Progenitor cell of endocrine pancreas (in vitro differentiated cells): ENCODE measurements at regions not wholly inside any gene's neighbourhood (a gene's known extent, or its start where the extent isn't known, plus 50 kb on each side); places are given as distances from the start of the nearest gene placed in this dataset.

ENCODE experiments used
- DNase-seq: peaks from one replicate; pipeline ENCODE4 v3.0.0; 2021; ENCODE audit warnings: low spot score; ENCODE audit not compliant: unreplicated experiment
- H3K27ac Mint-ChIP-seq: 2 replicates; pipeline ENCODE4 v1.8.0; 2021; ENCODE audit warnings: mild to moderate bottlenecking, moderate library complexity, mixed read lengths
- H3K27me3 Mint-ChIP-seq: 2 replicates; pipeline ENCODE4 v1.8.0; 2021; ENCODE audit warnings: mixed read lengths
- H3K36me3 Mint-ChIP-seq: 2 replicates; pipeline ENCODE4 v1.8.0; 2022; ENCODE audit warnings: mixed read lengths; ENCODE audit not compliant: insufficient read depth
- H3K4me1 Mint-ChIP-seq: 2 replicates; pipeline ENCODE4 v1.8.0; 2021; ENCODE audit warnings: low read depth, mixed read lengths
- H3K4me3 Mint-ChIP-seq: 2 replicates; pipeline ENCODE4 v1.8.0; 2021; ENCODE audit warnings: low read depth, mild to moderate bottlenecking, moderate library complexity, mixed read lengths
- H3K9me3 Mint-ChIP-seq: 2 replicates; pipeline ENCODE4 v1.8.0; 2021; ENCODE audit warnings: low read depth, mixed read lengths
- TF ChIP-seq, protein P1 (sequence below): fragments of 200-600 bp; sonication (generic); IDR thresholded peaks from one replicate; pipeline ENCODE4 v1.5.0; 2021; ENCODE audit warnings: antibody characterized with exemption, mild to moderate bottlenecking; ENCODE audit not compliant: unreplicated experiment

DNA sequence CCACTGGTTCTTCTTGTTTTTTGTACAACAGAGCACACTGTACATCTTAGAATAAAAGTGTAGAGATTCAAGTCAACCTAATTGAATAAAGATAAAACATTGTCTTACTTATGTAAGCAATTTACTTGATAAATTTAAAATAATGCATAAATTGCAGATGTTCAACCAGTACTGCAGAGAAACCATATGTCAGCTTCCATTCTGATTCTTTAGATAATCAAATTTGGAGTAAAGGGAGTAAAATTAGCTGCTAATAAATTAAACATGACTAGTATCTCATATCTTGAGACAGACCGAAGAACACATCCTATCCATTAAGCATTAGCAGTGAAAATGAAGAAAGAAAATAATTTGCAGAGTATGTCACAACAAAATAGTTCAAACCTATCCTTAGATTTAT, 261.2 kb downstream of the GASK1B start:
- TF ChIP-seq, protein P1, sequence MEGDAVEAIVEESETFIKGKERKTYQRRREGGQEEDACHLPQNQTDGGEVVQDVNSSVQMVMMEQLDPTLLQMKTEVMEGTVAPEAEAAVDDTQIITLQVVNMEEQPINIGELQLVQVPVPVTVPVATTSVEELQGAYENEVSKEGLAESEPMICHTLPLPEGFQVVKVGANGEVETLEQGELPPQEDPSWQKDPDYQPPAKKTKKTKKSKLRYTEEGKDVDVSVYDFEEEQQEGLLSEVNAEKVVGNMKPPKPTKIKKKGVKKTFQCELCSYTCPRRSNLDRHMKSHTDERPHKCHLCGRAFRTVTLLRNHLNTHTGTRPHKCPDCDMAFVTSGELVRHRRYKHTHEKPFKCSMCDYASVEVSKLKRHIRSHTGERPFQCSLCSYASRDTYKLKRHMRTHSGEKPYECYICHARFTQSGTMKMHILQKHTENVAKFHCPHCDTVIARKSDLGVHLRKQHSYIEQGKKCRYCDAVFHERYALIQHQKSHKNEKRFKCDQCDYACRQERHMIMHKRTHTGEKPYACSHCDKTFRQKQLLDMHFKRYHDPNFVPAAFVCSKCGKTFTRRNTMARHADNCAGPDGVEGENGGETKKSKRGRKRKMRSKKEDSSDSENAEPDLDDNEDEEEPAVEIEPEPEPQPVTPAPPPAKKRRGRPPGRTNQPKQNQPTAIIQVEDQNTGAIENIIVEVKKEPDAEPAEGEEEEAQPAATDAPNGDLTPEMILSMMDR = no peak
- Mint-ChIP-seq H3K4me1 (peaks cover 2% of the 10 kb centered on the region), H3K27ac (no peak overlapping the region), H3K36me3 (no peaks in the 10 kb centered on the region), H3K9me3 (no peaks in the 10 kb centered on the region), H3K4me3 (no peak overlapping the region), H3K27me3 (no peaks in the 10 kb centered on the region)
- DNase-seq = no peak

GRCh38 chr4:157908691-157909090, 264.1 kb downstream of the GASK1B start:
- Mint-ChIP-seq H3K36me3 (no peaks in the 10 kb centered on the region), H3K27me3 (no peaks in the 10 kb centered on the region), H3K4me1 (peaks cover 2% of the 10 kb centered on the region), H3K9me3 (no peaks in the 10 kb centered on the region), H3K27ac (no peak overlapping the region), H3K4me3 (no peak overlapping the region)
- DNase-seq = no peak
- TF ChIP-seq, protein P1 = no peak

DNA sequence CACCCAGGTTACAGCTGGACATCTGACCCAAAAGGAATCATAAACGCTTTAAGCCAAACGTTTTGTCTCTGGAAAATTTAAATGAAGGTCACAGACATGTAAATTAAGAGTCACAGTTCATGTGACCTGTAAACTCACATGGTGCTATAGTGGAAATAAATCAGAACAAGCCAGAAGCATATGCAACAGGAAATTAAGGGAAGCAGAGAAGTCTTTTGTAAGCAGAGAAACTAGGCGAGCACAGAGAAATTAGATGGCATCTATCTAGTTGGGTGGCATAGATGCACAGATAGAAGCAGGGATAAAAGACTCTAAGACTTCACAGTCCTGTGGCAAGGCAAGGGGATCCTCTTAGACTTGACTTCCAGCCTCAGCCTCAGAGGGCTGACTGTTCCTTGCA, 264.8 kb downstream of the GASK1B start:
- Mint-ChIP-seq H3K27ac (no peak overlapping the region), H3K36me3 (no peaks in the 10 kb centered on the region), H3K4me3 (no peak overlapping the region), H3K27me3 (no peaks in the 10 kb centered on the region), H3K4me1 (peaks cover 2% of the 10 kb centered on the region), H3K9me3 (no peaks in the 10 kb centered on the region)
- no peak for DNase-seq
- TF ChIP-seq, protein P1 = no peak

GRCh38 chr4:157907226-157907946, 265.4 kb downstream of the GASK1B start:
- H3K27me3 Mint-ChIP-seq = no peaks in the 10 kb centered on the region
- no peaks in the 10 kb centered on the region for H3K36me3 Mint-ChIP-seq
- DNase-seq = no peak

GRCh38 chr4:157898836-157899605, 273.8 kb downstream of the GASK1B start:
- Mint-ChIP-seq H3K4me3 (no peak overlapping the region), H3K4me1 (no peaks in the 10 kb centered on the region), H3K36me3 (no peaks in the 10 kb centered on the region), H3K27me3 (no peaks in the 10 kb centered on the region), H3K9me3 (peaks cover 7% of the 10 kb centered on the region), H3K27ac (no peak overlapping the region)
- no peak for DNase-seq
- TF ChIP-seq, protein P1 = no peak

More at GRCh38 chr4:157907226-157907946, 265.4 kb downstream of the GASK1B start:
- no peaks in the 10 kb centered on the region for H3K9me3 Mint-ChIP-seq
- peaks cover 2% of the 10 kb centered on the region for H3K4me1 Mint-ChIP-seq
- no peak overlapping the region for H3K4me3 Mint-ChIP-seq
- no peak overlapping the region for H3K27ac Mint-ChIP-seq
- TF ChIP-seq, protein P1 = no peak
